ENCODE measurements at regions not wholly inside any gene's neighbourhood (a gene's known extent, or its start where the extent isn't known, plus 50 kb on each side); places are given as distances from the start of the nearest gene placed in this dataset.

- no peak overlapping the region for H3K4me2 ChIP-seq (ENCODE audit: low read depth, low read length)
- no peaks in the 10 kb centered on the region; a peak in 1 of 5 replicates for H3K27me3 ChIP-seq (ENCODE audit: control insufficient read depth in 1 of 2, insufficient read depth in 2 of 2, low read length in 2 of 2)
- H3K4me1 ChIP-seq (ENCODE audit: insufficient read depth, low read length), result no peaks in the 10 kb centered on the region
- DNase-seq (ENCODE audit: low spot score) (no peak), FAIRE-seq (no peak), ATAC-seq (no peak)
- no peak overlapping the region for H3K4me3 ChIP-seq (replicated peaks in 1 of 3; ENCODE audit: insufficient read depth in 1 of 3, low read depth in 2 of 3, low read length in 3 of 3)
- TF ChIP-seq NKX3-1 (CRISPR knock-in tag; IDR thresholded peaks at IDR 0.05) (no peak), ZNF253 (CRISPR knock-in tag; IDR thresholded peaks at IDR 0.05; ENCODE audit: borderline replicate concordance) (no peak), HINFP (CRISPR knock-in tag; IDR thresholded peaks at IDR 0.05; ENCODE audit: low read depth) (no peak), JUNB (CRISPR knock-in tag; IDR thresholded peaks at IDR 0.05; ENCODE audit: borderline replicate concordance) (no peak), RBFOX2 (IDR thresholded peaks at IDR 0.05; ENCODE audit: low read depth, low read length) (no peak), ZNF441 (CRISPR knock-in tag; IDR thresholded peaks at IDR 0.05; ENCODE audit: borderline replicate concordance) (no peak), GATA4 (IDR thresholded peaks at IDR 0.05; ENCODE audit: borderline replicate concordance, low read depth) (no peak), ZNF709 (CRISPR knock-in tag; IDR thresholded peaks at IDR 0.05) (no peak), IRF1 (CRISPR knock-in tag; IDR thresholded peaks at IDR 0.05; ENCODE audit: low read depth) (no peak), MLX (CRISPR knock-in tag; IDR thresholded peaks at IDR 0.05) (no peak), GZF1 (CRISPR knock-in tag; IDR thresholded peaks at IDR 0.05) (no peak)
- H2AFZ ChIP-seq (ENCODE audit: low read length), result no peak overlapping the region
- BruUV-seq (replicated peaks), result no TSS peak
- in situ Hi-C loops (cut with HindIII; ENCODE audit: extremely low pct_ligation_motif_present, low pct_unique_long_range_greater_than_20kb) (no loop called here), intact Hi-C loops (cut with micrococcal nuclease; ENCODE audit: unreplicated experiment) (no loop called here)
- no peaks in the 10 kb centered on the region for H3K9me3 ChIP-seq (ENCODE audit: low read length)
- H3K9ac ChIP-seq (ENCODE audit: insufficient read depth, low read depth, low read length), result no peak overlapping the region
- H3K36me3 ChIP-seq (replicated peaks in 1 of 2; ENCODE audit: control insufficient read depth in 1 of 2, insufficient read depth in 2 of 2, low read length in 2 of 2), result no peaks in the 10 kb centered on the region
- H3K79me2 ChIP-seq (ENCODE audit: insufficient read depth, low read length), result no peaks in the 10 kb centered on the region
- ChIA-PET CTCF (ENCODE audit: low intra/inter-chr PET ratio, low total read pairs) (no interaction called here), POLR2A (no interaction called here)
- H4K20me1 ChIP-seq (ENCODE audit: insufficient read depth, low read length), result no peaks in the 10 kb centered on the region
- 19% methylated on average over 3 of the region's 3 CpGs for WGBS (ENCODE audit: low lambda C conversion rate)
- H3K27ac ChIP-seq (ENCODE audit: extremely low read length, insufficient read depth, low read length), result no peak overlapping the region
Measured at GRCh38 chr7:142586611-142587010, 162.7 kb upstream of the PRSS1 start.
